ENCODE measurements at regions not wholly inside any gene's neighbourhood (a gene's known extent, or its start where the extent isn't known, plus 50 kb on each side); places are given as distances from the start of the nearest gene placed in this dataset.

GRCh38 chr13:31631746-31632145 is 107.6 kb upstream of the RXFP2 start:
- Histone ChIP-seq H3K9me3 (peaks cover 0 to 28% (median 0%) of the 10 kb centered on the region in 11 donors), H3K27ac (no peak overlapping the region), H3K4me1 (peaks cover 0 to 26% (median 0%) of the 10 kb centered on the region in 9 donors), H3K4me3 (no peak overlapping the region), H3K36me3 (no peaks in the 10 kb centered on the region), H3K27me3 (no peaks in the 10 kb centered on the region)
- ATAC-seq (no peak), DNase-seq (no peak)
- no peak for TF ChIP-seq CTCF (IDR thresholded peaks at IDR 0.05)
- intact Hi-C loops (cut with DNase I) = no loop called here

GRCh38 chr13:31638577-31638976 is 100.7 kb upstream of the RXFP2 start:
- no peak for TF ChIP-seq CTCF (IDR thresholded peaks at IDR 0.05)
- H3K36me3 ChIP-seq = no peaks in the 10 kb centered on the region
- 69 to 77% methylated on average over 1 of the region's 1 CpG for whole genome bisulfite sequencing, 2 donors
- H3K9me3 ChIP-seq = peaks cover 0 to 29% (median 4%) of the 10 kb centered on the region in 11 donors
- H3K4me3 ChIP-seq = no peak overlapping the region
- DNase-seq (peak in 1 of 2 donors; percentile 8), ATAC-seq (peak in 4 of 8 donors; percentile 31 to 73 (median 58))
- intact Hi-C loops (cut with DNase I) = no loop called here
- H3K27me3 ChIP-seq = no peaks in the 10 kb centered on the region
- no peak overlapping the region for H3K27ac ChIP-seq
- H3K4me1 ChIP-seq = peaks cover 0 to 12% (median 0%) of the 10 kb centered on the region in 9 donors

GRCh38 chr13:31639443-31640163 is 99.7 kb upstream of the RXFP2 start:
- no peaks in the 10 kb centered on the region for H3K36me3 ChIP-seq
- intact Hi-C loops (cut with DNase I) = no loop called here
- 56 to 68% methylated on average over 5 of the region's 5 CpGs for WGBS, 2 donors

DNA sequence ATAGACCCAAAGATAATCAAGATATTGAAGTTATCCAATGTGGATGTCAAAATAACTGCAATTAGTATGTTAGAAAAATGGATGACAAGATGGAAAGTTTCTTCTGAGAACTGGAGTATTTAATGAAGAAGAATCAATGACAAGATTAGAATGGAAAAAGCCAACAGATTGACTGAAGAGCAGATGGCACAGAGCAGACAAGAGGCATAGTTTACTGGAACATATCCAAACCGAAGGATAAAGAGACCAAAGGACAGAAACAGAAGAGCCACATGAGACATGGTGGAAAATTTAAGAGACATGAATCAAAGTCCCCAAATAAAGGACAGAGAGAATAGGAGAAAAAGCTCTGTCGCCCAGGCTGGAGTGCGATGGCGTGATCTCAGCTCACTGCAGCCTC is 89.6 kb upstream of the RXFP2 start:
- no peaks in the 10 kb centered on the region for H3K27me3 ChIP-seq
- intact Hi-C loops (cut with DNase I) = no loop called here
- no peaks in the 10 kb centered on the region for H3K9me3 ChIP-seq
- H3K36me3 ChIP-seq = no peaks in the 10 kb centered on the region
- no peak overlapping the region for H3K4me3 ChIP-seq
- DNase-seq (no peak), ATAC-seq (no peak)
- WGBS, 2 donors = 93 to 99% methylated on average over 4 of the region's 4 CpGs
- no peaks in the 10 kb centered on the region for H3K4me1 ChIP-seq
- TF ChIP-seq CTCF (IDR thresholded peaks at IDR 0.05) = no peak
- H3K27ac ChIP-seq = no peak overlapping the region

More at GRCh38 chr13:31639443-31640163, 99.7 kb upstream of the RXFP2 start:
- no peak overlapping the region for H3K27ac ChIP-seq
- H3K9me3 ChIP-seq = peaks cover 0 to 26% (median 4%) of the 10 kb centered on the region in 11 donors
- H3K4me1 ChIP-seq = peaks cover 0 to 12% (median 0%) of the 10 kb centered on the region in 9 donors
- no peaks in the 10 kb centered on the region for H3K27me3 ChIP-seq
- ATAC-seq (no peak), DNase-seq (no peak)
- TF ChIP-seq CTCF (IDR thresholded peaks at IDR 0.05) = no peak
- H3K4me3 ChIP-seq = no peak overlapping the region
